GM12864 (cell line): ENCODE measurements at regions not wholly inside any gene's neighbourhood (a gene's known extent, or its start where the extent isn't known, plus 50 kb on each side); places are given as distances from the start of the nearest gene placed in this dataset.

Experiments
- DNase-seq: peaks from one replicate; pipeline ENCODE4 v3.0.0-alpha.2; 2011; ENCODE audit warnings: low read depth
- H3K4me3 ChIP-seq: 2 replicates; pipeline ENCODE4 v1.5.1; 2011; ENCODE audit warnings: mild to moderate bottlenecking, low read depth, low read length, control low read depth
- CTCF ChIP-seq: IDR thresholded peaks from 2 replicates; pipeline ENCODE4 v1.5.1; 2011; ENCODE audit warnings: low read depth, mild to moderate bottlenecking, moderate library complexity, low read length, control low read depth, inconsistent platforms; ENCODE audit errors: missing control alignments

GRCh38 chr11:32232516-32232915 is 141.6 kb downstream of the RCN1 start:
- TF ChIP-seq CTCF, result no peak
- H3K4me3 ChIP-seq, result no peak overlapping the region
- DNase-seq, result no peak

DNA sequence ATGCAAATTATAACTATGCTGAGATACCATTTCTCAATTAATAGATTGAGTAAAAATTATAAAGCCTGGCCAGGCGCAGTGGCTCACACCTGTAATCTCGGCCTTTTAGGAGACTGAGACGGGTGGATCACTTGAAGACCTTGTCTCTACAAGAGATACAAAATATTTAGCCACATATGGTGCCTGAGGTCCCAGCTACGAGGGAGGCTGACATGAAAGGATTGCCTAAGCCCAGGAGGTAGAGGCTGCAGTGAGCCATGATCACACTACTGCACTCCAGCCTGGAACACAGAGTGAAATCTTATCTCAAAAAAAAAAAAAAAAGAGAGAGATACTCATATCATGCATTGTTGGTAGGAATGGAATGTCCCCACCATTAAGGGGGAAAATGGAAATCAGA is 142.4 kb downstream of the RCN1 start:
- no peak for DNase-seq
- no peak overlapping the region for H3K4me3 ChIP-seq
- no peak for TF ChIP-seq CTCF

DNA sequence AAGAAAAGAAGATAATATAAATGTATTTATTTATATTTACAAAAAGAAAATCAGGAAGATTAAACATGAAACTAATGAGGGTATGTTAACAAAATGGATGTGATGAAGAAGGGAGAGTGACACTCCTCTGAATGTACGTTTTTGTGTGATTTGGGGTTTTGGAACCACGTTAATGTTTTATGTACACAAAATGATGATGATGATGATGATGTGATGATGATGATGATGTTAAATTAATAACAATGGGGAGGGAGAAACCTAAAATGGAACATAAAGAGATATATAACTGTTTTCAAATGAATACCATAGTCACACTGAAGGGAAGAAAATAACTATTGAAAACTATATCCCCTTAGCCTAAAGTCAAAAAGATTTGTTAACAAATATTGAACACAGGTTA is 143.1 kb downstream of the RCN1 start:
- TF ChIP-seq CTCF, result no peak
- H3K4me3 ChIP-seq, result no peak overlapping the region
- DNase-seq, result no peak

- no peak overlapping the region for H3K4me3 ChIP-seq
- no peak for DNase-seq
- no peak for TF ChIP-seq CTCF
Observed at GRCh38 chr11:32244453-32244852, 153.6 kb downstream of the RCN1 start.

- no peak for DNase-seq
- H3K4me3 ChIP-seq, result no peak overlapping the region
- no peak for TF ChIP-seq CTCF
Observed at GRCh38 chr11:32253706-32254105, 162.8 kb downstream of the RCN1 start.

- no peak for TF ChIP-seq CTCF
- no peak for DNase-seq
- H3K4me3 ChIP-seq, result no peak overlapping the region
Observed at GRCh38 chr11:32255841-32256240, 165.0 kb downstream of the RCN1 start.

DNA sequence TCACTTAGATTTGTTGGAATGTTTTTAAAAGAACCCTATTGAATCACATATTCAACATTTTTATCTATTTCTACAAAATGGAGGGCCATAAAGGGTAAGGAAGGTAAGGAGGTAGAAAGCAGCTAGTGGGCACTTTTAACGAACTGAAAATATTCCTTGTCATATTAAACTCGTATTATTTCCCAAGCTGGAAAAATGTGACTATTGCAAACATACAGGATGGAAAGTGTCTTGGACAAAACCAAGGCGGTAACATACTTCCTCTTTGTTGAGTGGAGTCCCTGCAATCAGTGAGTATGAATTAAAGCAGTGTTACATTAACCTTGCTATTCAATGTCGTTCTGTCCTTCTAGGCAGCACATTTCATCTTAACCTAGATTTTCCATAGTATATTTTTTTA is 165.6 kb downstream of the RCN1 start:
- TF ChIP-seq CTCF, result no peak

More for the DNA sequence above, 165.6 kb downstream of the RCN1 start:
- no peak overlapping the region for H3K4me3 ChIP-seq
- no peak for DNase-seq
